PC-3 (cell line): ENCODE measurements at regions not wholly inside any gene's neighbourhood (a gene's known extent, or its start where the extent isn't known, plus 50 kb on each side); places are given as distances from the start of the nearest gene placed in this dataset.
A peak's percentile ranks its signal among the peaks of the same experiment; 100 is the strongest.

ENCODE experiments used
- ATAC-seq: fragments of 200-7000 bp; cut with Tn5 transposase; 2 replicates; pipeline ENCODE4 v1.9.1; 2020; ENCODE audit warnings: mild to moderate bottlenecking, moderate library complexity
- BruUV-seq: library from RNA; stranded (reverse); fragments of 400-500 nt; replicated peaks from 2 replicates; lab custom pipeline; 2021; lab: Mats Ljungman, UMichigan
- CTCF ChIA-PET: fragments of 300-600 bp; sonication (Branson Sonifier 250); formaldehyde crosslinking; loops from one replicate; lab custom pipeline; 2022; ENCODE audit warnings: antibody characterized with exemption; lab: Charles Lee
- POLR2A ChIA-PET: fragments of 300-600 bp; sonication (Branson Sonifier 250); formaldehyde crosslinking; loops from one replicate; lab custom pipeline; 2022; ENCODE audit warnings: antibody characterized with exemption; ENCODE audit not compliant: unreplicated experiment; lab: Charles Lee
- DNase-seq: peaks from one replicate; pipeline ENCODE4 v3.0.0-alpha.2; 2015
- H2AFZ ChIP-seq: fragments of 300-600 bp; sonication (generic); 2 replicates; pipeline ENCODE4 v1.6.0; 2016; ENCODE audit warnings: antibody characterized with exemption, low read length
- H3F3A ChIP-seq: fragments of 300-600 bp; sonication (generic); one replicate; pipeline ENCODE4 v1.6.0; 2017; ENCODE audit warnings: antibody characterized with exemption, low read length, control low read depth, mild to moderate bottlenecking; ENCODE audit not compliant: unreplicated experiment
- H3K27ac ChIP-seq: fragments of 300-600 bp; sonication (generic); 2 replicates; pipeline ENCODE4 v1.5.1; 2016; ENCODE audit warnings: mild to moderate bottlenecking, low read length
- H3K27me3 ChIP-seq: fragments of 300-600 bp; sonication (generic); 2 replicates; pipeline ENCODE4 v1.6.1; 2016; ENCODE audit warnings: low read length, mixed read lengths
- H3K36me3 ChIP-seq: fragments of 300-600 bp; sonication (generic); 2 replicates; pipeline ENCODE4 v1.6.1; 2016; ENCODE audit warnings: low read depth, mixed run types, low read length, mixed read lengths
- H3K4me1 ChIP-seq: fragments of 300-600 bp; sonication (generic); 2 replicates; pipeline ENCODE4 v1.5.1; 2016; ENCODE audit warnings: low read length; ENCODE audit not compliant: insufficient read depth
- H3K4me2 ChIP-seq: fragments of 300-600 bp; sonication (generic); 2 replicates; pipeline ENCODE4 v1.6.0; 2016; ENCODE audit warnings: low read length
- H3K4me3 ChIP-seq: fragments of 300-600 bp; sonication (generic); 2 replicates; pipeline ENCODE4 v1.5.1; 2016; ENCODE audit warnings: mild to moderate bottlenecking, low read length, mixed read lengths
- H3K79me2 ChIP-seq: fragments of 300-600 bp; sonication (generic); 2 replicates; pipeline ENCODE4 v1.6.1; 2017; ENCODE audit warnings: low read length, mixed read lengths
- H3K9ac ChIP-seq: fragments of 300-600 bp; sonication (generic); 2 replicates; pipeline ENCODE4 v1.6.0; 2016; ENCODE audit warnings: mild to moderate bottlenecking, low read length
- H3K9me2 ChIP-seq: fragments of 300-600 bp; sonication (generic); replicated peaks from 2 replicates; pipeline ENCODE4 v1.6.1; 2016; ENCODE audit warnings: mixed run types, low read length, mixed read lengths
- H3K9me3 ChIP-seq: fragments of 300-600 bp; sonication (generic); 2 replicates; pipeline ENCODE4 v1.6.1; 2016; ENCODE audit warnings: low read length, mixed read lengths
- H4K20me1 ChIP-seq: fragments of 300-600 bp; sonication (generic); 2 replicates; pipeline ENCODE4 v1.6.1; 2016; ENCODE audit warnings: low read length, mixed read lengths
- CTCF ChIP-seq: fragments of 300-600 bp; sonication (generic); conservative IDR thresholded peaks from 2 replicates; pipeline ENCODE4 v1.5.1; 2017; ENCODE audit warnings: antibody characterized with exemption, low read depth, mild to moderate bottlenecking, low read length
- EZH2 ChIP-seq: fragments of 300-600 bp; sonication (generic); IDR thresholded peaks from one replicate; pipeline ENCODE4 v1.6.1; 2017; ENCODE audit warnings: antibody characterized with exemption, mild to moderate bottlenecking, low read length; ENCODE audit not compliant: unreplicated experiment
- EZH2phosphoT487 ChIP-seq: fragments of 300-600 bp; sonication (generic); IDR thresholded peaks from 2 replicates; pipeline ENCODE4 v1.6.1; 2018; ENCODE audit warnings: mild to moderate bottlenecking, antibody characterized with exemption, low read length, borderline replicate concordance
- intact Hi-C: fragments of 100-400 bp; cut with micrococcal nuclease; formaldehyde crosslinking; loops from 2 replicates; pipeline ENCODE4 v1.9.0; 2023

GRCh38 chr12:19737019-19737418 is 297.7 kb downstream of the AEBP2 start:
- H3F3A ChIP-seq = no peaks in the 10 kb centered on the region
- no peaks in the 10 kb centered on the region for H4K20me1 ChIP-seq
- no peak for ATAC-seq
- peaks cover 23% of the 10 kb centered on the region for H3K27me3 ChIP-seq
- no peak overlapping the region for H3K4me3 ChIP-seq
- no peak overlapping the region for H3K4me2 ChIP-seq
- ChIA-PET POLR2A (no interaction called here), CTCF (no interaction called here)
- no peaks in the 10 kb centered on the region for H3K4me1 ChIP-seq
- H3K9me3 ChIP-seq = no peaks in the 10 kb centered on the region
- H3K36me3 ChIP-seq = no peaks in the 10 kb centered on the region
- no peaks in the 10 kb centered on the region for H3K79me2 ChIP-seq
- intact Hi-C loops = no loop called here
- no peak overlapping the region for H3K27ac ChIP-seq
- BruUV-seq = no TSS peak
- H2AFZ ChIP-seq = no peak overlapping the region
- H3K9ac ChIP-seq = no peak overlapping the region
- no peaks in the 10 kb centered on the region for H3K9me2 ChIP-seq
- DNase-seq = peak; percentile 3
- TF ChIP-seq EZH2 (no peak), EZH2phosphoT487 (no peak), CTCF (no peak)

DNA sequence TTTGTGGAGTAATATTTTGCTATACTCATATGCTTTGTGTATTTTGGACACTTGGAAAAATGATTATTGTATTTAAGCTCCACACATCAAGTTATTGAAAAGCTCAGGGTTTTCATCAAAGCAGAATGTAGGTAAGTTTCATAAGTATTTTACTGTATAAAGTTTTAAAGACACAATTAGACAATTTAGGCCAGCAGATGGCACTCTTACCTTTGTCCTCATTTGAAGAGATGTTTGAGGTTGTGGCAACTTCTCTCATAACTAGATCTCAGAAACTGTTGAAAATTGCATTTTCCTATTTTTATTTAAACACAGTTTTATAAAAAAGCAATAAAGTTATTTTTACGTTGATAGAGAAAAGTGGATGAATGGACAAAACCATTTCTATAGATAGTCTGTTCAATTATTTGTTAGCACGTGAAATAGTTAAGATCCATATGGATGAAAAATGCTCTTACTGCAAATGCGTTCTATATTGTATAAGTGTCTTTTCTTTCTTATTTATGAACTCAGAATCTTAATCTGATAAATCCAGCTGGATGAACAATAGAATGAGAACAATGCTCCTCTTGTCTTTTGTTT is 300.0 kb downstream of the AEBP2 start:
- no peak overlapping the region for H3K4me3 ChIP-seq
- H2AFZ ChIP-seq = no peak overlapping the region
- DNase-seq (peak; percentile 71), ATAC-seq (0 out of 2 replicates have a peak, but pooled peaks have one; percentile 27)
- ChIA-PET POLR2A (no interaction called here), CTCF (interaction anchor here (0.6 to 0.7 kb wide), 3 partner anchors 69 to 643 kb away, joined by 3 read pairs; no protein-coding TSS in a partner anchor)
- no peaks in the 10 kb centered on the region for H3K79me2 ChIP-seq
- H3K36me3 ChIP-seq = no peaks in the 10 kb centered on the region
- no peak overlapping the region for H3K9ac ChIP-seq
- H4K20me1 ChIP-seq = no peaks in the 10 kb centered on the region
- no peaks in the 10 kb centered on the region for H3K9me3 ChIP-seq
- TF ChIP-seq CTCF = peak; percentile 72
- TF ChIP-seq EZH2phosphoT487 = no peak
- H3K27me3 ChIP-seq = peaks cover 40% of the 10 kb centered on the region
- BruUV-seq = no TSS peak
- 0 out of 2 replicates have a peak overlapping the region, but pooled peaks have one; percentile 16 for H3K4me2 ChIP-seq
- H3K4me1 ChIP-seq = no peaks in the 10 kb centered on the region
- H3K9me2 ChIP-seq = no peaks in the 10 kb centered on the region
- no peaks in the 10 kb centered on the region for H3F3A ChIP-seq
- intact Hi-C loops = no loop called here
- no peak overlapping the region for H3K27ac ChIP-seq

DNA sequence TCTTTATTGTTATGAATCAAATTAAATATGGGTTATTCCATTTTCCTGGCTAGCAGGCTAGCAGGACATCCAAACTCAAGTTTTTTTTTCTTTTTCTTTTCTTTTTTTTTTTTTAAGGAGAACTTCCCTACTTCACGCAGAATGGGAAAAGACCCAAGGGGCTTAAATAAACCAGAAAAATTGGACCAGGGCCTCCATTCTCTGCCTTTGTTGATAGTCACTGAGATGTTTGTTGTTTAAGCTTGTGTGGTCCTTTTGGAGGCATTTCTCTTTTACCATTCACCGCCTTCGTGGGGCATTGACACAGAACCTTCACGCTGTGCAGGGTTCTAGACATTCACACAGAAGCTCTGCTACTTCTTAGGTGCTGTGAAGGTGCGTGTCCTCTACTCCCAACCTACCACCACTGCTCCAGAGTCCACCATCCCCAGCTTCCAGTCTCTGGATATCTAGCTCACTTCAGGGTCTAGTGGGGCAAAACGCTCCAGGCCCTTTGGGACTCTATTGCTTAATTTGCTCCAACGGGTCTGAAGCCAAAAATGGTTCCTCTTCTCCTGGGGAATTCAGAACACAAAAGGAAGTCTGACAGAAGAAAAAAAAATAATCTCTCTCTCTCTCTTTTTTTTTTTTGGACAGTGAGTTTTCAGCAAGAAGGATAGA is 301.3 kb downstream of the AEBP2 start:
- H3K4me1 ChIP-seq = no peaks in the 10 kb centered on the region
- H3K27ac ChIP-seq = no peak overlapping the region
- H3F3A ChIP-seq = no peaks in the 10 kb centered on the region
- no peaks in the 10 kb centered on the region for H3K79me2 ChIP-seq
- intact Hi-C loops = no loop called here
- H3K9me2 ChIP-seq = no peaks in the 10 kb centered on the region
- no TSS peak for BruUV-seq
- no peaks in the 10 kb centered on the region for H3K9me3 ChIP-seq
- H3K36me3 ChIP-seq = no peaks in the 10 kb centered on the region
- ATAC-seq (no peak), DNase-seq (no peak)
- H3K27me3 ChIP-seq = peaks cover 40% of the 10 kb centered on the region
- H3K4me3 ChIP-seq = no peak overlapping the region
- H4K20me1 ChIP-seq = no peaks in the 10 kb centered on the region
- no peak overlapping the region for H2AFZ ChIP-seq
- TF ChIP-seq EZH2 (no peak), EZH2phosphoT487 (no peak), CTCF (no peak)
- POLR2A ChIA-PET = interaction anchor here (0.7 kb wide), 1 partner anchor 560 kb away, joined by 8 read pairs; no protein-coding TSS in a partner anchor
- CTCF ChIA-PET = interaction anchor here (0.6 kb wide), 1 partner anchor 293 kb away, joined by 3 read pairs; no protein-coding TSS in a partner anchor
- H3K9ac ChIP-seq = no peak overlapping the region
- no peak overlapping the region for H3K4me2 ChIP-seq
